ENCODE measurements at regions not wholly inside any gene's neighbourhood (a gene's known extent, or its start where the extent isn't known, plus 50 kb on each side); places are given as distances from the start of the nearest gene placed in this dataset.

DNA sequence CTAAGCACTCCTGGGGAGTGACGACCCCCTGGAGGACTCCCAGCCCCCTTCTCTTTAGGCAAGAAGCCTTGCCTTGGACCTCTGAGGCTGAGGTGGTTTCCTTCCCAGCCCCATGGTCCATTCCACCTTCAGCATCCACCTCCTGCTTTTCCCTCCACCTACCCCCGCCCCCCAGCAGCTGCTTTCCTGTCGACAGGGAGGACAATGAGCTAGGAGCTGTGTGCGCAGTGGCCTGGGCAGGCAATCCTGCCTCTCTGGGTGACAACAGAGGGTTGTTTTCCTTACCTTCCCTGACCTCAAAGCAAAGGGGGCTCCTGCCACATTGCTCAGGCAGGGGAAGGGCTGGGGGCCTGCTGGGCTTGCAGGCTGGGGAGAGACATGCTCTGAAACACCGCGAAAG lies 123.5 kb downstream of the BCOR start:
- Mint-ChIP-seq H3K4me1 (ENCODE audit: low read depth) (no peaks in the 10 kb centered on the region), H3K4me3 (ENCODE audit: low read depth) (no peak overlapping the region), H3K27me3 (no peaks in the 10 kb centered on the region), H3K36me3 (ENCODE audit: insufficient read depth) (no peaks in the 10 kb centered on the region), H3K27ac (no peak overlapping the region), H3K9me3 (ENCODE audit: low read depth) (peaks cover 18% of the 10 kb centered on the region)
- TF ChIP-seq CTCF (IDR thresholded peaks at IDR 0.05; ENCODE audit: unreplicated experiment): no peak
- DNase-seq (ENCODE audit: low spot score, unreplicated experiment): no peak

DNA sequence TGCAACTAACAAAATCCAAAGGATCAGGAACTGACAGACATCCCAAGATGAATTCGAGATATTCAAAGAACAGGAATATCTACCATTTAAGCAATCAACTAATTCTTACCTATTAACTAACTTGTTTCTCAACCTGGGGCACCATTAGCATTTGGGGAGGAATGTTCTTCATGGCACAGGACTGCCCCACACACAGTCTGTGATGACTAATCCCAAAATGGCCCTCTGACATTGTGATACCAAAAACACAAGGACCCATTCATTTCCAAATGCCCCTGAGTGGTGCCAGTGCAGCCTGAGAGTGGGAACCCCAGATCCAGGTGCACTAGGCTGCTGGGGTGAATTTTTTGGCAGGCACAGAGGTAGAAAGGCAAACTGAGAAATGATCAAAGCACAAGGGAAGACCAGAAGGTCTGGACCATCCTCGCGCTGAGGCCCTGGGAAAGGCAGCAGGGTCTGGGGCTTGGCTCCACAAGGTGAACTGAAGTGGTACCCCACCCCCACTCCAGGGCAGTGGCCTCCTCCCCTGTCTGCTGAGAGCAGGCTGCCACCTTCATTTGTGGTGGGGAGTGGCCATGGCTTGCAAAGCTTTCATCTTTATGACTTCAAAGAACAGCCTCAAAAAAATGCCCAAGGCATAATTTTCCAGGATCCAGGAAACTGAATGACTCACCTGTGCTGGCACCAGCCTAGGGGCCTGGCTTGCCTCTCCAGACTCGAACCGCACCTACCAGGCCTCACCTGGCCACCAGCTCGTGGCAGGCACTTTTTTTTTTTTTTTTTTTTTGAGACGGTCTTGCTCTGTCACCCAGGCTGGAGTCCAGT lies 122.4 kb downstream of the BCOR start:
- Mint-ChIP-seq H3K9me3 (ENCODE audit: low read depth) (peaks cover 18% of the 10 kb centered on the region), H3K4me1 (ENCODE audit: low read depth) (no peaks in the 10 kb centered on the region), H3K36me3 (ENCODE audit: insufficient read depth) (no peaks in the 10 kb centered on the region), H3K4me3 (ENCODE audit: low read depth) (no peak overlapping the region), H3K27ac (no peak overlapping the region), H3K27me3 (no peaks in the 10 kb centered on the region)
- DNase-seq (ENCODE audit: low spot score, unreplicated experiment): no peak
- no peak for TF ChIP-seq CTCF (IDR thresholded peaks at IDR 0.05; ENCODE audit: unreplicated experiment)

- peaks cover under 1% of the 10 kb centered on the region for H3K9me3 Mint-ChIP-seq (ENCODE audit: low read depth)
- no peak for TF ChIP-seq CTCF (IDR thresholded peaks at IDR 0.05; ENCODE audit: unreplicated experiment)
- H3K4me1 Mint-ChIP-seq (ENCODE audit: low read depth): peaks cover 1% of the 10 kb centered on the region
Measured at GRCh38 chrX:39981946-39982345, 115.8 kb downstream of the BCOR start.

GRCh38 chrX:39982948-39983347 lies 114.8 kb downstream of the BCOR start:
- Mint-ChIP-seq H3K36me3 (ENCODE audit: insufficient read depth) (no peaks in the 10 kb centered on the region), H3K27ac (no peak overlapping the region), H3K27me3 (no peaks in the 10 kb centered on the region), H3K9me3 (ENCODE audit: low read depth) (no peaks in the 10 kb centered on the region), H3K4me3 (ENCODE audit: low read depth) (no peak overlapping the region), H3K4me1 (ENCODE audit: low read depth) (peaks cover 1% of the 10 kb centered on the region)
- no peak for DNase-seq (ENCODE audit: low spot score, unreplicated experiment)
- no peak for TF ChIP-seq CTCF (IDR thresholded peaks at IDR 0.05; ENCODE audit: unreplicated experiment)

More at GRCh38 chrX:39981946-39982345, 115.8 kb downstream of the BCOR start:
- Mint-ChIP-seq H3K4me3 (ENCODE audit: low read depth) (no peak overlapping the region), H3K27ac (no peak overlapping the region), H3K27me3 (no peaks in the 10 kb centered on the region), H3K36me3 (ENCODE audit: insufficient read depth) (no peaks in the 10 kb centered on the region)
- no peak for DNase-seq (ENCODE audit: low spot score, unreplicated experiment)

DNA sequence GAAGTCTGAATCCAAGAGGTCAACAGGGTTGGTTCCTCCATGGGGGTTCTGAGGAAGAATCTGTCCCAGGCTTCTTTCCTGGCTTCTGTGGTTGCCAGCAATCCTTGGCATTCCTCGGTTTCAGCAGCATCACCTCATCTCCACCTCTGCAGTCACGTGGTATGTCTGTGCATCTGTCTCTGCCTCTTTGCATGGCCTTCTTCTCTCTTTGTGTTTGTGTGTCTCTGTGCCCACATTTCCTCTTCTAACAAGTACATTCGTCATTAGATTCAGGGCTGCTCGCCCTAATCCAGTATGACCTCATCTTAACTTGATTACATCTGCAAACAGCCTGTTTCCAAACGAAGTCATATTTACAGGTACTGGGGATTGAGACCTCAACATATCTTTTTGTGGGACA lies 114.0 kb downstream of the BCOR start:
- H3K27ac Mint-ChIP-seq: no peak overlapping the region
- no peak for TF ChIP-seq CTCF (IDR thresholded peaks at IDR 0.05; ENCODE audit: unreplicated experiment)
- no peaks in the 10 kb centered on the region for H3K9me3 Mint-ChIP-seq (ENCODE audit: low read depth)

More for the DNA sequence above, 114.0 kb downstream of the BCOR start:
- H3K4me1 Mint-ChIP-seq (ENCODE audit: low read depth): peaks cover 1% of the 10 kb centered on the region
- H3K4me3 Mint-ChIP-seq (ENCODE audit: low read depth): no peak overlapping the region
- no peaks in the 10 kb centered on the region for H3K27me3 Mint-ChIP-seq
- H3K36me3 Mint-ChIP-seq (ENCODE audit: insufficient read depth): no peaks in the 10 kb centered on the region
- no peak for DNase-seq (ENCODE audit: low spot score, unreplicated experiment)
